Muscle of back (tissue), 3 donors: ENCODE measurements at regions not wholly inside any gene's neighbourhood (a gene's known extent, or its start where the extent isn't known, plus 50 kb on each side); places are given as distances from the start of the nearest gene placed in this dataset.
A peak's percentile ranks its signal among the peaks of the same experiment; 100 is the strongest.
"Not testable (repeated sequence)": the region's sequence is repeated elsewhere in the genome, so short reads cannot be mapped to it uniquely, and the experiment has no call there.

Experiments
- DNase-seq, 3 donors: peaks; one replicate each; pipeline versions ENCODE4 v3.0.0 to v3.0.0-alpha.2; 2013

DNA sequence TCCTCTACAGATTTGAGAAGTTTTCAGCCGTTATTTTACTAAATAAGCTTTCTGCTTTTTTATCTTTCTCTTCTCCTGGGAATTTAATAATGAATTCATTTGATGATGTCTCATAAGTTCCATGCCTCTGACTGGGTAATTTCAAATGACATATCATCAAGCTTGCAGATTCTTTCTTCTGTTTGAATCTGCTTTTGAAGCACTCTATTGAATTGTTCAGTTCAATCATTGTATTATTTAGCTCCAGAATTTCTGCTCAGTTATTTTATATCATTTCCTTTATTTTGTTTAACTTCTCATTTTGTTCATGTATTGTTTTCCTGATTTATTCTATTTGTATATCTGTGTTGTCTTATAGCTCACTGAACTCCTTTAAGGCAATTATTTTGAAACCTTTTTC is 196.9 kb upstream of the CNTNAP2 start:
- DNase-seq, result no peak

GRCh38 chr7:145916776-145917175 is 199.8 kb upstream of the CNTNAP2 start:
- no peak for DNase-seq

GRCh38 chr7:145915679-145916078 is 200.9 kb upstream of the CNTNAP2 start:
- no peak for DNase-seq

DNA sequence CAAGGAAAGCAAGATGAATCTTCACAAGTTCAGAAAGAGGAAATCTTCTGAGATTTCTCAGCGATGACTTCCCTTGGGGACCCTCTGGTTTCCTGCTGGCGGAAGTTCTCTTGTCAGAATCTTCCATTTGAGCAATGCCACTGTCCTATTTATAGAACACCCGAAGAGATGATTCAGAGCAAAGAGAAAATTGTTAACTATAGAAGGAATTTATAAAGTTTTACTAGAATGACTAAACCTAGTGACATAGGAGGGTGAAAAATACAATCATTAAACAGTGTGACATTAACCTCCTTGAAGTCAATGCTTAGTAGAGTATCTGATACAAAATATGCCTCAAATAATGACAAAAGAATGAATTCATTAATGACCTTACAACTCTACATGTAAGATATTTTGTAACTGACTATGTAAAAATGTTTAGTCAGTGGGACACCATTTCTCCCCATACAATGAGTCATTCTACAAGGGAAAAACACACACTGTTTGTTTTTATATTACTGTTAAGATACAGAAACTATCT is 206.5 kb upstream of the CNTNAP2 start:
- peak in 2 of 3 donors; percentile 12 to 33 for DNase-seq

- no peak for DNase-seq
Measured at GRCh38 chr7:145903658-145904057, 212.9 kb upstream of the CNTNAP2 start.

GRCh38 chr7:145902123-145902522 is 214.5 kb upstream of the CNTNAP2 start:
- no peak for DNase-seq

- no peak for DNase-seq
Measured at GRCh38 chr7:145899938-145900337, 216.7 kb upstream of the CNTNAP2 start.

DNA sequence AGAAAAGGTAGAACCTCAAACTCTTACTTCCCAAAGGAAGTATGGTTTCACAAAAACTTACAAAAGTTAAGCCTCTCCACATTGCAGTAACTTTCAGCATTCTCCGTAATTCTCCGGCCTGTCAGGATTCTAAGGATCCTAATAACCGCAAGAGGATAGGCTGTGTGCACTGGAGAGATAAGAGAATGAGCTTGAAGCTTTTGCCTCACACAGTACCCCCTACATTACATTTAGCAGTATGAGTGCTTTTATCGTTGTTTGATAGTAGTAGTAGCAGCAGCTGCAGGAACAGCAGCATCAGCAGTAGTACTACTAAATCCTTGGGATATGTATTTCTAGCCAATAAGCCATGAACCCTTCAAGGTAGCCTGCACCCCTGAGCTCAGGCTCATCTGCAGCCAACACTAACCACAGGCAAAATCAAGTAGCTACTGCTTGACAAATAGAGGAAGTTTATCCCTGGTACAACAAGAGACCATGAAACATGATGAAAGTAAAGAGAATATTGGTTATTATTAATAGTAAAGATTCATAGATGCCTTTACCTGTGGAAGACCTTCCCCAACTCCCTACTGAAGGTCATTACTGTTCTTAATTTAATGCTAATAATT is 222.6 kb upstream of the CNTNAP2 start:
- DNase-seq, result no peak

- no peak for DNase-seq
Measured at GRCh38 chr7:145884716-145885514, 231.7 kb upstream of the CNTNAP2 start.

DNA sequence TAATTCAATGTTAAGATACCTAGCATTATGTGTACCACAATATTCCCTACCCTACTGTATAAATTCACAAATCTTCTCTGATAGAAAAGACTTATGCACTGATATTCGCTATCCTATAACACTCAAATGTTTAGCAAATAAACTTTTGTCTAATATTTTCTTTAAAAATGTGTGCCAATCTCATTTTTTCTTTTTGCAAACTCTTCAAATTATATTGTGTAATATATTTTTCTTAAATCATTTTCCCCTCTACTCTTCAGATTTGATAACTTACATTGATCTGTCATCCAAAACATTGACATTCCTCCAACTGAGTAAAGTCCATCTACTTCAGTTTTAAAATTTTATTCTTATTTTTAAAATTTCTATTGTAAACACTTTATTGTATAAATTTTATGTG is 240.2 kb upstream of the CNTNAP2 start:
- DNase-seq, result no peak

DNA sequence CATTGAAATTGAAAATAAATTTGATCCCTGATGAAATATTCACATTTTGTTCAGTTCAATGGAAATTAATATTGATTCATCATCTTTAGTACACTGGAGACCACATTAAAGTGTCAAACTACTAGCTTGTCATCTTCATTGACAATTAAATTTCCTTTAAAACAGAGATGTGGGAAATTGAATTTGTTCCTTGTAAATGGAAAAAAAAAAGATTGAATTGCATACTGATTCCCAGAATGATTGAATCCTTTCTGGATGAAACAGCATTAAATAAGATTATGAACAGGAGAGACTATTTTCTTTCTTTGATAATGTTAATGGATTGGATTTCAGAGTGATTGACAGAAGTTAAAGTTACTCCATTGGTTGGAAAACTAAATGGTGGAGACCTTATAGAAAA is 241.3 kb upstream of the CNTNAP2 start:
- DNase-seq, result no peak

DNA sequence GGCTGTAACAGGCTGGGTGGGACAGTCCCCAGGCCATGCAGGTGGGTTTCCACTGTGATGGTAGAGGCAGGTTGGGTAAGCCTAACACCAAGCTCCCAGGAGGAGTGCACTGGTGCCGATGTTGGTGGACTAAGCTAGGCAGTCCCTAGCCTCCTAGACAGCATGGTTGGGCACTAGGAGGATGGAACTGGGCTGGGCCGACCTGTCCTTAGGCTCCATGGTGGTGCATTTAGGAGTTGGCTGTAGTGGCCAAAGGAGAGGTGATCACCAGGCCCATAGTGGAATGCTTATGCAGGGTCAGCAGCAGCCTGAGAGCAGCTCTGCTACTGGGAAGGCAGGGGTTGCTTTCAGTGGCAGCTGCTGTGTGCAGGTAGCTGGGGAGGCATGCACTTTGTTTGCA is 247.7 kb upstream of the CNTNAP2 start:
- DNase-seq, result no peak

GRCh38 chr7:145862212-145862611 is 254.4 kb upstream of the CNTNAP2 start:
- DNase-seq, result no peak

DNA sequence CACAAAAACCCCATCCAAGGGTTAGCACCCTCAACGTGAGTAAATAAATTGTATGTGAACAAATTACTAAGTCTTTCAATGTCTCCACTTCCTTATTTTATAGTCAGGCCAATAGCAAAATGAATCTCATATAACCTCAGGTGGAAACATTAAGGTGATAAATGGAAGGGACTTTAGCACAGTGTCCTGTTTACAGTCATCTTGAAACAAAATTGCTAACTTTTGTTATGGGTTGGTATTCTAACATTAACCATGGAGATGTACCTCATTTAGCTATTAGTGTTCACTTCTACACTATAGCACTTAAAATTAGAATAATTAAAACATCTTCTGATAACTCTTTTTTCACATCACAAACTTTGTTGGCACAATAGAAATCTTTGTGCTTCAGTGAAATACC is 255.8 kb upstream of the CNTNAP2 start:
- no peak for DNase-seq

GRCh38 chr7:145850636-145851035 is 266.0 kb upstream of the CNTNAP2 start:
- no peak for DNase-seq

DNA sequence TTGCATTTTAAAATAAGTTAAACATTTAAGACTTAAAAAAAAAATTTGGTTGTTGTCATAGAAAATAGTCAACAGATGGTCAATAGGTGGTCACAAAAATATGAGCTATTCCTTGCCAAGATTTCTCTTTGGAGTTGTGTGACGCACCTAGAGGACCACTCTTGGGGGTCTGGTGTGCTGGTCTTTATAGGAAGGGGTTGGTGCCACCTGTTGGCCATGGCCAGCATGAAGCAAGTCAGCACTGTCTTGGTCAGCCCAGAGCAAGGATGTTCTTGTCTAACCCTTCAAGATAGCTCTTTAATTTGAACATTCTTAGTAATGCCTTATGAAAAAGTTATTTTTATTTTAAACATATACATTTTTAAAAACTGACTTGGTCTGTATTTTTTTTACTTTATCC is 267.9 kb upstream of the CNTNAP2 start:
- peak in 2 of 3 donors; percentile 1 for DNase-seq

DNA sequence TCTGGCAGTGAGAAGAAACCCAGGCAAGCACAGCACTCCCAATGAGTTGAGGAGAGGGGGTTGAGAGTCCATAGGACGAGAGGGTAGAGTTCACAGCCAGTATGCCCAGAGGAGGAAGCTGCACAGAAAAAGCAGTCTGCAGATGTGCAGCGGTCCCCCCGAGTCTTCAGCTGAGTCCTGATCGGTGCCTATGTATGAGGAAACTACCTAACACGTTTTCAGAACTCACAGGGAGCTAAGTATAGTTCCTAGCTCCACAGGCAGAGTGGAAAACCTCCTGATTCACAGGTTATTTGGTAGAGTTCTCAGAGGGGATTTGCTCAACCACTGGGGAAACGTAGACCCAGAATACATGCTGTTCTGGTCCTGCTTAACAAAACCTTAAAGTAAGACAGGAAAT is 271.3 kb upstream of the CNTNAP2 start:
- DNase-seq, result no peak

- no peak for DNase-seq
Measured at GRCh38 chr7:145839814-145840213, 276.8 kb upstream of the CNTNAP2 start.

DNA sequence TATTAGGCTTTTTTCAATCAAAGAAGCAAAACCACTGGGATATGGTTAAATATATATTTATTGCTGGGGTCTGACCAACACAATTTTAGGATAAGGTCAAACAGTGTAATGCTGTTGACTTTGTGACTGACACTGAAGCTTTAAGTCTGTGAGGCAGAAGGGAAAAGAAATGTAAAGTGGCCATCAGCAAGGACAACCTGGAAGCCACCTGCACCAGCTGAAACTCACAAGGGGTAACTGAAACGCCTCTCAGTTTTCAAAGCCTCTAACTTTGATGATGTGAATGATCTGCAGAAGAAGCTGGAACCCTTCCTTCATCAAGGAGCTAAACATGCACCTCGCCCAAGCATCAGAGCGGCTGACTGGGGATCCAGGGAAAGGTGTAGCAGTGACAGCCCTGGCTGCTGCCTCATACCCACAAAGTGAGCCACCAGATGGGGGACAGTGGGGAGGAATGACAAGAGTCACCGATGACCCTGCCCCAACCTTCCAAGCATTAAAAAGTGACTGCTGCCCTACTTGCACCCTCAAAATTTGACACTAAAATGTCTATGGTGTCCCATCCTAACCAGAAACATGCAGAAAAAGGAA is 284.9 kb upstream of the CNTNAP2 start:
- DNase-seq, result no peak

- no peak for DNase-seq
Measured at GRCh38 chr7:145817687-145818086, 298.9 kb upstream of the CNTNAP2 start.

DNA sequence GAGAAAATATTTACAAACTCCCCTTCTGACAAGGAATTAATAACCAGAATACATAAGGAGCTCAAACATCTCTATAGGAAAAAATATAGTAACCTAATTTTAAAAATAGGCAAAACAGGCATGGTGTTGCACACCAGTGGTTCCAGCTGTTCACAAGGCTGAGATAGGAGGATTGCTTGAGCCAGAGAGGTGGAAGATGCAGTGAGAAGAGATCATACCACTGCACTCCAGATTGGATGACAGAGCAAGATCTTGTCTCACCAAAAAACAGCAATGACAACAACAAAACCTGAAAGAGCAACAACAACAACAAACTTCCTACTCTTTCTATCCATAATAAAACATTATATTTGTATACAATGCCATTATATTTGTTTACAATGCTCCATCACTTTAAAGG is 304.4 kb upstream of the CNTNAP2 start:
- DNase-seq, result no peak

GRCh38 chr7:145805496-145805895 is 311.1 kb upstream of the CNTNAP2 start:
- not testable (repeated sequence) for DNase-seq

GRCh38 chr7:145797507-145797906 is 319.1 kb upstream of the CNTNAP2 start:
- DNase-seq, result no peak
